ENCODE measurements at regions not wholly inside any gene's neighbourhood (a gene's known extent, or its start where the extent isn't known, plus 50 kb on each side); places are given as distances from the start of the nearest gene placed in this dataset.
"Not testable (repeated sequence)": the region's sequence is repeated elsewhere in the genome, so short reads cannot be mapped to it uniquely, and the experiment has no call there.

DNA sequence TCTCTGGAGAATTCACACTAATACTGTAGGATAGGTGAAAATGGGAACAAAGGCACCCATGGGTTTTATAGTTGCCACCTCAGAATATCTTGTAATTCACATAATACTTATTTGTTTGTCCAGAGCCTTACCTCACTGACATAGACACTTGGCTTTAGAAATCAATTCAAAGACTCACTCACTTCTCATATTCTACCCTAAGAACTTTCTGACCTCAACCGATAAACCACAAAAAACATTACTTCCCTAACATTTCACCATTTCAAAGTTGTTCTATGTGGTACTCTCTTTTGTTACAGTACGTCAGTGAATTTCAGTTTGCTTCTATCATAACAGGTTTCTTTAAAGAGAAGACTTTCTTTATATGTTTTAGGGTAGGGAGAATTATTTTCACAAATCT is 359.3 kb downstream of the IGSF11 start:
- no peak for DNase-seq

DNA sequence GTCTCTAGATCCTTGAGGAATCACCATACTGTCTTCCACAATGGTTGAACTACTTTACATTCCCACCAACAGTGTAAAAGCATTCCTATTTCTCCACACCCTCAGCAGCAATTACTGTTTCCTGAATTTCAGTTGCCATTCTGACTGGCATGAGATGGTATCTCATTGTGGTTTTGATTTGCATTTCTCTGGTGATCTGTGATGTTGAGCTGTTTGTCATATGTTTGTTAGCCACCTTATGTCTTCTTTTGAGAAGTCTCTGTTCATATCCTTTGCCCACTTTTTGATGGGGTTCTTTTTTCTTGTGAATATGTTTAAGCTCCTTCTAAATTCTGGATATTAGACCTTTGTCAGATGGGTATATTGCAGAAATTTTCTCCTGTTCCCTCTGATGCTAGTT is 356.0 kb downstream of the IGSF11 start:
- DNase-seq, result not testable (repeated sequence)

DNA sequence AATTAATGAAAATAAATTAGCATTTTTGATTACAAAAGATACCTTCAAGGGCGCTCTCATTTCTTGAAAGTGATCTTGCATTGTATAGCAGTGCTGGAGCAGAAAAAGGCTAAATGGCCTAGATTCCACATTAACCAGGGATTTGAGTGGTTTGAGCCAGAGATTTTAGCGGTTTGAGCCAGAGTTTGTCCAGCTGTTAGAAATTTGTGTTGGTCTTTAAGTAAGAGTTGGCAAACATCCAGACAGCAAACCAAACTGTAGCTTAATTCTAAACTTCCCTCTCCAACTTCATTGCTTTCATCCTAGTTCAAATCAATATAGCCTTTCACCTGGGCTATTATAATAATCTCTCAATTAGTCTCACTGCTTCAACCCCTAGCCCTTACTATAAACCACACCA is 351.7 kb downstream of the IGSF11 start:
- no peak for DNase-seq

DNA sequence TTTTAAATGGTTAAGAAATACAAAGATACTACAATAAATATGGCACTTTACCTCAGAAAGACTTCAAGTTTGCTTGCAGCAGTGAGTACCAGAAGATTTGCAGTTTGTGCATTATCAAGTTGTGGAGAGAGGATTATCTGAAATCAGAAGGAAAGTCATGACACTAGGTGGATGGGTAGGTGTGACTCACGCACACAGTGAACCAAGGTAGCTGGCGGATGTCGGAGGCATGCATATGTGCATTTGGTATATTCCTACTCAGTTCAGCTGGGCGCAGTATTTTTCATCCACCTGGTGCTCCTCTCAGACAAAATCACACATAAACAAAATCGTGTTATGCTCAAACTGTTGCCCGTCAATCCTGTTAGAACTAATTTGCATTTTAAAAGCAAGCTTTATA is 351.0 kb downstream of the IGSF11 start:
- no peak for DNase-seq

DNA sequence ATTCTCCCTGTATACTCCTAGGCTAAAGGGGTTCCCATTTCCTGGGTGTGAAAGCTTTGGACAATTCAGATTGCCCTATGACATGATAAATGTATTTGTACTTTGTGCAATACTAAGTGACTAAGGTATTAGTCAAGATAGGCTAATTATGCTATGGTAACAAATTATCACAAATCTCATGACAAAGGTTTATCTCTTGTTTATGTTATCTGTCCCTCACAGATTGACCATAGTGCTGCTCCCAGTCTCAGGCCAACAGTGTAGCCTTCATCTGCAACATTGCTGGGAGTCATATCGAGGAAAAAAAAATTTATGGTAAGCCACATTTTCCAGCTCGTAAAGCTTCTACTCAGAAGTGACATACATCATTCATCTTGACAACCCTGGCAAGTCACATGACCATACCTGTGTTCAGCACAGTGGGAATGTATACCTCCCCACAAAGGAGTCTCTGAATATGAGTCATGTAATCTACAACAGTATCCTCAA is 346.2 kb downstream of the IGSF11 start:
- DNase-seq, result no peak

DNA sequence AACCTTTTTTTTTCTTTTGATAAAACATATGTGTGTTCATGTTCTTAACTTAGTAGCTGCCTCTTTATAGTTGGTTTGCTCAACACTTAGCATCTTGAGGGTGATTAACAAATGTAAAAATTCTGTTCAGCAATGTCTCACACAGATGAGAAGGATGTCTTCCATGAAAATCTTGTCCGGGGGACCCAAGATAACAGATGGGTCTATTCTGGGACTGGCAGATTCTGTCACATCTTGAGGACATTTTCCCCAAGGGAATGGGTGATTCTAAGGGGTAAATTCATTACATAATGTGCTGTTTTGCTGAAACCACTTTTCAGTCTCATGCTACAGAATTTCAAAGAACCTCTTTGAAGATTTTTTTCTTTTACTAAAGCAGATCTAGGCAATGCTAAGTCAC is 342.2 kb downstream of the IGSF11 start:
- DNase-seq, result no peak

DNA sequence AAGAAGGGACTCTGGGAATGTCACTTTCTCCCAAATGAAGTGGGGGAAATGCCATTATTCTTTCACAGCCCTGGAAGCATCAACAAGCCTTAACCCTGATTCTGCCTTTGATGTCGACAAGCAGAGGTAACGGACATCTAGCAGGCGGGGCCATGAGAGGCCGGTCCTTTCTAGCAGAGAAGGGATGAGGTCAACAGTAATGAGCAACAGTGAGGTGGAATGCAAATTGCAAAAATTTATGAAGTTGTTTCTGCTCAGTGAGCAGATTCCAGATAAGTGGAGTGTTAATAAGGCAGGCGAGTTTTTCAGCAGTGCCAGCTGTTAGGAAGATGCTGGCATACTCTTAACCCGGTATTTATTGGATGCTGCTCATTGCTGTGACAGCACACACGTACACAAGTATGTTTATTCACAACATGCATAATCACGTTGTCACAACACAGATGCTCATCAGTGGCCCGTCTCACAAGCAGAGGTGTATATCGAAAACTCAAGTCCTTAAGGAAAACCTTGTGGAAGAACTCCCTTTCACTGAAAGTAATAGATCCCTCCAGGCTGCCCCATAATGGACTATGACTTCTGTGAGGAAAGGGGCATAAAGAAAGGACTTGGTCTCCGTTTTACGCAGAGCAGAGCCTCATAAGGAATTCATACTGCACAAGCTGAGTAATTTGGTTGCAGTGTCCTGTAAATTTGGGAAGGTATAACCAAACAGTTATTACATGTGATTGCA is 329.0 kb downstream of the IGSF11 start:
- DNase-seq, result no peak

DNA sequence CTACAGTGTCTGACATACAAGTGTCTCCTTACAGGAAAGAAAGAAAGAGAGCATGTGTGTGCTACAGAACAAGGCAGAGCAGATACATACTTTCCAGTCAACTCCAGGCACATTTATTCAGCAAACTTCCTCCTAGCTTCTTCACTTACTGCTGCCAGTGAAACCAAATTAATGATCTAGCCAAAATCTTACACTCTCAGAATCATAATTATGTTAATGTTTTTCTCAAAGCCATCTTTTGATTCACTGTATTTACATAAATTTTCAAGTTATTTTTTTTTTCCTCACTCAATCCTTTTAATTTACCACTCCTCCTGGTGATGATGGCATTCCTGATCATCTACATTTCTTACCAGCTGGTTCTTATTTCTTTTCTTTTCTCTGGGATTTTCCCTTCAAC is 326.7 kb downstream of the IGSF11 start:
- no peak for DNase-seq

DNA sequence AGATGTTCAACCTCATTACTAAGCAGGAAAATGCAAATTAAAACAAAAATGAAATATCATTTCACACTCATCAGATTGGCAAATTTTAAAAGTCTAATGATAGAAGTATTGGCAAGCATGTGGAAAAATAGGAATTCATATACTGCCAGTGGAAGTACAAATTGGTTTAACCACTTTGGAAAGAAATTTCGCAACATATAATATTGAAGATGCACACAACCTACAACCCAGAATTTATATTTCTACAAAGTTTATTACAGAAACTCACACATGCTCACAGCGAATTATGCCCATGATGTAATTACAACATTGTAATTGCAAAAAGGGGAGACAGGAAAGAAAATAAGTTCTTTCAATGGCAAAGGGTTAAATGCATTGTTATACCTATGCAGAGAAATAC is 324.1 kb downstream of the IGSF11 start:
- no peak for DNase-seq

DNA sequence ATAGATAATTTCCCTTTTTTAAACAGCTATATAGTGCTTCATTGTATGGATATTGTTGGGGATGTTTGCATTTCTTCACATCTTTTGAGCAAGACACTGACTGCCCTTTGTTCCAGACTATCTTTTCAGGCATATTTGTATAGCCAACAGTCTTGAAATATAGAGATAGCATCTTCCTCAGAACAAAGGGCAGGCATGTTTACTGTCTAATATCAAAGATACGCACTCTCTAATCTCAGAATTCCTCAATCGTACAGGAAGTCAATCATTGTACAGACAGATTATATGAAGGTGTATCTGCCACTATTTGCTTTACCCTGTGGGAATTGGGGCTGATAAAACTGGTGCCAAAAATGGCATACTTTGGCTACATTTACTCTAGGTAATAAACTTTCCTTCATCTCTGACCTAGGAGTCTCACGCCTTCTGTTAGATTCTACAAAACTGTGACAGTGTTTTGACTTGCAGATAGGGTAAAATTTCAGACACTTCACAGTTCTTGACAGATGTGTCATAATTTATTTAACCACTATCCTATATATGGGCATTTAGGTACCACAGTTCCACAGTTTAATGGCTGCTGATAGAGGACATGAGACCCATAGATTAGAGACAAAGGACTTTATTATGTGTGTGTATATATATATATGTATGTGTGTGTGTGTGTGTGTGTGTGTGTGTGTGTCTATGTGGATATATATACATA is 321.0 kb downstream of the IGSF11 start:
- no peak for DNase-seq

DNA sequence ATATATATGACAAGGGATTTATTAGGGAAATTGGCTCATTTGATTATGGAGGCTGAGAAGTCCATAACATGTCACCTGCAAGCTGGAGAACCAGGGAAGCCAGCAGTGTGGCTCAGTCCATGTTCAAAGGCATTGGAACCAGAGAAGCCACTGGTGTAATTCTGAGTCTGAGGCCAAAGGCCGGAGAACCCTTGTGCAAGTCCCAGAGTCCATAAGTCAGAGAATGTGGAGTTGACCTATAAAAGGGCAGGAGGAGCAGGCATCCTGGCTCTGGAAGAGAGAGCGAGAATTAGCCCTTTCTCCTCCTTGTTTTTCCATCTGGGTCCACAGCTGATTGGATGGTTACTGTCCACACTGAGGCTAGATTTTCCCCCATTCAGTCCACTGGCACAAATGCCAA is 319.8 kb downstream of the IGSF11 start:
- no peak for DNase-seq

DNA sequence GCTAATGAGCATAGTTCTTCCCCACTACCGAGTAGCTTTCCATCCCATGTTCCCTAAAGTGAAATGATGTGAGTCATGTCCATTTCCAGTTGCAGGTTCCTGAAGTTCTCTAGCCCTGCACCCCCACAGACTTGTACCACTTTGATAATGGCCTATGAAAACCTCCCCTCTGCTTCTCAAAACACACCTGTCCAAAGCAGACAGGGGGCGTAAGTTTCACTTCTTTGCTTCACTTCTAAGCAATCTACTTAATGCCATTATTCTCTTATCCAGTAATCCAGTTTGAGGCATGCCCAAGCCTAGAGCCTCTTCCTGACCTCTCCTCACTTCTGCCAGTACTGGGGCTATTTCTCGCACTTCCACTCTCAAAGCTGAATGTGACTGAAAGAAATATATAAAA is 305.1 kb downstream of the IGSF11 start:
- DNase-seq, result no peak

DNA sequence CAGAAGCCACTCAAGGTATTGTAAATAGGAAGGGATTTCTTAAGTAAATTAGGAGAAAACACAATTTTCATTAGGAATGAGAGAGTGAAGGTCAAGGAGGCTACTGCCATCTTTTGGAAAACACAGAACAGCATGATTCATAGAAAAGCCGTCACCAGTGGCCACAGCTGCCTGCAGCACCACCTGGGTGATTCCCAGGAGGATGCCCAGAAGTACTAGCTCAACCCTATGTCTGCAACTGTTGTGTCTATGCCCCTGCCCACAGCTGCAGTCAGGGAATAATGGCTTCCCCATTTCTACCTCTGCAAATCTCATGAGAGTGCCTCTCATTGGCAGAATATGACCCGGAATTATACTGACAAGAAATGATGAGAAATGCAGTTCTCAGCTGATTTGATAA is 300.0 kb downstream of the IGSF11 start:
- DNase-seq, result no peak

DNA sequence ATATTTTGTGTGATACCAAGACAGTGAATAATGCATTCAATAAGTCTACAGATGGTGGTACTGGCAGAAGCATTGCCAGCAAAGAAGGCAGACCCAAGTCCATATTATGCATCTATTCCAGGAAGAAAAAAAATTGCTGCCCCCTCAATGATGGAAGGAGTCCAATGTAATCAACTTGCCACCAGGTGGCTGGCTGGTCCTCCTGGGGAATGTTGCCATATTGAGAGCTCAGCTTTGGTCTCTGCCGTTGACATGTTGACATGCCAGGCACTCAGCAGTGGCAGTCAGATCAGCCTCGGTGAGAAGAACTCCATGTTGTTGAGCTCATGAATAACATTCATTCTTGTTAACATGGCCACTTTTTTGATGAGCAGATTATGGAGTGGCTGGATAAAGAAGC is 298.5 kb downstream of the IGSF11 start:
- DNase-seq, result no peak

DNA sequence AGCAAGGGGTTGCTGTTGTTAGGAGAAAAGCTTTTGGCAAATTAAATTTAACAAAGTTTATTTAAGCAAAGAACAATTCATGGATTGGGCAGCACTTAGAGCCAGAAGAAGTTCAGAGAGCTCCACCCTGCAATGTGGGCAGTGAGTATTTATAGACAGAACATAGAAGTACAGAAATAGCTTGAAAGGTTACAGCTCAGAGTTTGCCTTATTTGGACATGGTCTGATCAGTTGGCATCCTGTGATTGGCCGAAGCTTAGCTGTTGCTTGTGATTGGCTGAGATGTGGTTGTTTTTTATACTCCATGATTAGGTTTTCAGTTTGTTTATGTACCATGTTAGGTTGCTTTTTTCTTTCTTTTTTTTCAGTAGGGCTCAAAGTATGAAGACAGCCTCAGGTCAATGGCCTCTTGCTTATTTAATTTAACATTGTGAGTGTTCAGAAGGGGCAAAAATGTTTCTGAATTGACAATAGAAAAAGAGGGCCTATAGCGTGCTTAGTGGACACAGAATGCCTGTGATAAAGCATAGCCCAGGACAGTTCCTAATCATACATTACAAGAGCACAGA is 293.8 kb downstream of the IGSF11 start:
- DNase-seq, result no peak

DNA sequence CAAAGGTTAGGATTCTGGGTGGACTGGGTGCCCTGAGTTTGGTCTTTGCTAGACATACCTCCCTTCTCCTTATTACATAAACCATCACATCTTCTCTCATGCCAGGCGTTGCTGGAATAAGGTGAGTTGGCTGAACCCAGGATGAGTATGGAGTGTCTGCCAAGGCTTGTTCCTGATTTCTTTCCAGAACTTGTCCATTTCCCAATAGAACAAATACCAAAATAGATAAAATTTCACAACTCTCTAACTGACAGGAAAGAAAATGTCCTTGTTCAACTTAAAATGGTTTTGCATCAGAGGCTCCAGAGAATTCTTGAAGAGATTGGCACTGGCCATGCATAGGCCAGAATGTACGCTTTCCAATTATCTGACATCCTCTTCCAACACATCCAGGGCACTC is 291.9 kb downstream of the IGSF11 start:
- no peak for DNase-seq

DNA sequence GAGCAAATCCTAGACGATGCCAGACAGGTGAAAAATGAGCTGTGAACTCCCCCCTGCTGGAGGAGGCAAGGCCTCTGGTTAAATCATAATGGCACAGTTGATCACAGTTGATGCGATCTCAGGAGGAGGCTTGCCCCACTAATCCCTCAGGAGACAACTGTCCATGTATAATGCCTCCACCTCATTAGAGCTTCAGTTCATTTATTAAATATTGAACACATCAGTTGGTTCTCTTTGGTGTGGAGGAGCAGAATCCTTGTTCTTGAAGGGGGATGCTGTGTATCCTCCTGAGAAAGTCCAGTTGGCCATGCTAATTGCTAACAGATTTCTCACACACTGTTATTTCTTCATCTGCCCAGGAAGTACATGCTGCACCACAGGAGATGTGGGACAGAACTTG is 290.5 kb downstream of the IGSF11 start:
- DNase-seq, result no peak

DNA sequence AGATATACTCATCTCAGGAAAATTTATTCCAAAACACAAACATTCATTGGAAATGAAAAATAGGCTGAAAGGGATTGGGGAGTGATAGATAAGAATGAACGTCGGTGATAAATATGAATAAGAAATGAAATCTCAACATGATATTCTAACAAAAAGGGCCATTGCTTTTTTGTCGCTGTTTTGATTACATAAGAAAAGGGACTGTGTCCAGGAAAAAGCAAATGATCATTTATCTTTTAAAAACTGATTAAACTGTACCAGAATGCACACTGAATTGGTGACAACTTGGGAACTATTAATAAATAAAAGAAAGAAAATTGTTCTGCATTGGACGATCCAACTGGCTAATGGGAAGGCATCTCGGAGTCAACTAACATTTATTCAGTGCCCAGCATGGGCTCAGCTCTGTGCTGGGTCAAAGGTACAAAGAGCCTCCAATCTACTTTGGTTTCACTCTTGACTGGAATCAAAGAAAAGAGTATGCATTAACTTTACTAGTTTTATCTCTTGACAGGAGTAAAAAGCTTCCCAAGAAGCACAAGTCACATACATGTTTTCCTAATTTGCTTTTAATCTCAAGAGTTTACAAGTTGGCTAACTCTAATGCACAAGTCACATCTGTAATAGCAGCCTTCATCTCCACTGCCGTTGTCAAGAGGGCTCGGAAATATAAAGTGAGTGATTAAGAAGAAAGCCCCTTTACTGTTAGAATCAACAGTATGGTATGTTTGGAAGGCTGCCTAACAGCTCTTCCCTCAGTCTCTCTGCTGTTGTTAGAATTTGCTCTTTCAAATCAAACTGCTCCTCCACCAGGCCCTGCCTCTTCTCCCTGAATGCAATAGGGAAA is 280.0 kb downstream of the IGSF11 start:
- DNase-seq, result no peak

DNA sequence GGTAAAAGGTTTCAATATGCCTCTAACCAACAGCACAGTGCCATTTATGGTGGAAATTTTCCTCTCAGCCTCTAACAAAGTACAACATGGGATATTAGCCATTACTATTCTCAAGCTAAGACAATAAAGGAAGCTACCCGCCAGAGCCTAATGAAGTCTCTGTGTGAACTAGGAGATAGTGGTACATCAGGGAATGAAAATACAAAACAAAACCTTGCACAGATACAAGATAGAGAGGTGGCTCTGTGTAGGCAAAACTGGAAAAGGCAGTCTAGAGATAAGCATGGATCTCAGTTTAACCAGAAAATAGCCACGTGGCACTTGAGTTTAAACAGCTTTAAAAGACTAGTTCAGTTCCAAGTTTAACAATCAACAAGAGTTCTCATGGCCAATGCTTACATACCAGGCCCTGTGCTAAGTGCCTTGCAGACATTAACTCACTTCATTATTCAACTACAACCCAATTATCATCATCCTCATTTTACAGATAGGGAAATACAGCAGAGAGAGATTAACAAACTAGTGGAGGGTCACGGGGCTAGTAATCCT is 279.3 kb downstream of the IGSF11 start:
- no peak for DNase-seq

DNA sequence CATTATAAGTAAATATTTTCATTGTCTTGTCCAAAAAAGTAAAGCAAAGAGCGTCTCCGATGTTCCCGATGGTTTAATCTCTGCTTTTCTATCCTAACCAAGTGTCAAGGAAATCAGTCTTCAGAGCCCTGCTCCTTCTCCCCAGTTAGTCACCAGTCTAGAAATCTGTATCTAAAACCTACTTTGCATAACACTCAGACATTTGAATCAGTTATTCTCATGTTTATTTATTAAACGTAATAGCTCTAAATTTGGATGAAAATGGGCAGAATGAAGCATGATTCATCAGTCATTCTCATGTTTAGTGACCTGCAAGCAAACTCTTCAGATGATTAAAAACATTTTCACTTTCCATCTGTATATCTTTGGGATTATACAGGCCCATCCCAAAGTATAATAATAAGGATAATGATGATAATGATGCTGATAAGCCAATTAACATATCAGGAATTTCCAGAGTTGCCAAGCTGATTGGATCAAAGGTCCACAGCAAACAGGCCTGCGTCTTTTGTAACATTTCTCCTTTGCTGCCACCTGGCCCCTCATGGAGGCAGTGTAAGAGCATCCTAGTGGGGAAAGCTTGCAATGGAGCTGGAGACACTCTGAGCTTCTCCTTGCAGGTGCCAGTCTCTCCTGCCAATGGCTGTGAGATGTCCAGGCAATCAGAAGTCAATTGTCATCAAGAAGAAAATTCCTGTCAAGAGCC is 273.9 kb downstream of the IGSF11 start:
- DNase-seq, result no peak

DNA sequence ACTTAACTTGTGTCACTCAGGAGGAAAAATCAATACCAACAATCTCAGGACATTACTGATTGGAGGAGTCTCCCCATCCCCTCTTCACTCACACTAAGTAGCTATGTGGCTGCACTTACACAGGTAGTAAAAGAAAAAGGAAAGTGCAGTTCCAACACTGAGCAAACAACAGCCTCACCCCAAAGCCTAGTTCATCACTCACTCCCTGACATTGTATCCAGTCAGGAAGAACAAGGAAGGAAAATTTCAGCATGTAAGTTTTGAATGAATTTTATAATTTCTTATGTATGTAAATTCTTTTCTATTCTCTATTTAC is 273.4 kb downstream of the IGSF11 start:
- no peak for DNase-seq

DNA sequence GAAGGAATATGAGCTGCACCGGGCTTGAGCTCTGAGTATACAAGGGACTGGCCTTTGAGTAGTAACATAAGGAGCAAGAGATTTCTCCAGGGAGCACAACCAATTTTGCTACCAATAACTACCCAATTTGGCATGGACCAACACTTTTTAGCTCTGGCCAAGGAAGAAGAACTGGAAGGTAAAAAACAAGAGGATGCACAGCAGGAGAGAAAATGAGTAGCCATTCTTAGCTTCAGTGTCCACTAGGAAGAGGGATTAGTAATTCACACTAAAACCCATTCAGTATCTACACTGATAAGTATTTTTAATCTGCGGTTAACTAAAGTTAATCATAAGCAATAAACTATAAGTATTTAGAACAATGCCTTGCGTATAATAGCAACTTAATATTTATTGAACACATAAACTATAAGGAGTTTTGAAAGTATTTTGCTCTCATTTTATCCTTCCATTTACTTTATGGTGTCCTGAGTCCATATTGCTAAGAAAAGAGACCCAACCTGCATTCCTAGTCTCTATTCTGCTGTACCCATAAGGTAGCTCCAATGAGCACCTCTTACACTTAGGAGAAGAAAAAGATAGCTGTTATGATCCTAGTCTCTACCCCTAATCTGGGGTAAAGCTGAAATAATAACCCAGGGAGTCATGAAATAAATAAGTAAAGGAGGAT is 268.9 kb downstream of the IGSF11 start:
- DNase-seq, result no peak
